Sigmoid colon (tissue), 3 donors: ENCODE measurements at regions not wholly inside any gene's neighbourhood (a gene's known extent, or its start where the extent isn't known, plus 50 kb on each side); places are given as distances from the start of the nearest gene placed in this dataset.

Source experiments
- CTCF ChIP-seq, 4 experiments: fragments of 450-650 bp in 3 of 4; fragments of 200-600 bp in 1 of 4; IDR thresholded peaks; one replicate each; pipeline ENCODE4 v1.5.1; 2016 to 2019; ENCODE audit warnings: antibody characterized with exemption in 4 of 4, mild to moderate bottlenecking in 3 of 4, moderate library complexity in 2 of 4
- POLR2A ChIP-seq, 2 donors: fragments of 450-650 bp; IDR thresholded peaks; one replicate each; pipeline ENCODE4 v1.6.1; 2016; ENCODE audit warnings: antibody characterized with exemption in 2 of 2, mild to moderate bottlenecking in 2 of 2, moderate library complexity in 2 of 2

DNA sequence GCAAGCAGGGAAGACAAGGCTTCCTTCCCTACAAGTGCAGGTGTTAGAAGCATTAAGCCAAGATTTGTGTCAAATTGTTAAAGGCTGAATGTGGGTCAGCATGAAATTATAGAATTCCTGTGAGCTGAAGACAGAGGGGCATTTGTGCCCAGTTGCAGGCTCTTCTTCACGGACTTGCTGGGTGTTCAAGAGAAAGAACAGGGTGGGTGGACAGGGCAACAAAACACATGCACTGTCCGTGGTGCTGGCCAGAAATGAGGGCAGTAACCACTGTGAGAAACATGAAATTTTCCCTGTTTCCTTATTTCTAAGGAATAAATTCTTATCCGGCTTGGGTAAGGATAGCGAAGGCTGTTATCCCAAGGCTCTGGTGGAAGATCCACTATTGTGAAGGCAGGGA lies 579.5 kb upstream of the HTR1E start:
- TF ChIP-seq CTCF (IDR thresholded peaks at IDR 0.05) = no peak
- no peak for TF ChIP-seq POLR2A (IDR thresholded peaks at IDR 0.05)
